HepG2 (cell line): ENCODE measurements at regions not wholly inside any gene's neighbourhood (a gene's known extent, or its start where the extent isn't known, plus 50 kb on each side); places are given as distances from the start of the nearest gene placed in this dataset.
"Not testable (repeated sequence)": the region's sequence is repeated elsewhere in the genome, so short reads cannot be mapped to it uniquely, and the experiment has no call there.

Experiments
- GFI1 ChIP-seq: sonication (generic); formaldehyde crosslinking; IDR thresholded peaks from 2 replicates; pipeline ENCODE4 v1.5.0; 2020; ENCODE audit warnings: missing genetic modification reagents, mild to moderate bottlenecking, borderline replicate concordance
- MYC ChIP-seq: sonication (generic); formaldehyde crosslinking; IDR thresholded peaks from 2 replicates; pipeline ENCODE4 v1.9.0; 2021; ENCODE audit warnings: missing genetic modification reagents, borderline replicate concordance
- NRL ChIP-seq: sonication (generic); formaldehyde crosslinking; IDR thresholded peaks from 2 replicates; pipeline ENCODE4 v1.5.0; 2020; ENCODE audit warnings: missing genetic modification reagents, mild to moderate bottlenecking, moderate library complexity, borderline replicate concordance
- PHF8 ChIP-seq: sonication (generic); formaldehyde crosslinking; IDR thresholded peaks from 2 replicates; pipeline ENCODE4 v1.5.0; 2020; ENCODE audit warnings: missing genetic modification reagents
- RAD21 ChIP-seq: fragments of 450-650 bp; formaldehyde crosslinking; IDR thresholded peaks from 2 replicates; pipeline ENCODE4 v1.5.0; 2020; ENCODE audit warnings: mild to moderate bottlenecking
- SIN3A ChIP-seq: IDR thresholded peaks from 2 replicates; pipeline ENCODE4 v1.6.1; 2011; ENCODE audit warnings: low read depth, mild to moderate bottlenecking, control low read depth, low read length, borderline replicate concordance
- ZMAT3 ChIP-seq: sonication (generic); formaldehyde crosslinking; conservative IDR thresholded peaks from 2 replicates; pipeline ENCODE4 v1.7.0; 2021; ENCODE audit warnings: missing genetic modification reagents
- ZNF644 ChIP-seq: IDR thresholded peaks from 2 replicates; pipeline ENCODE4 v1.6.1; 2016; ENCODE audit warnings: low read depth
- ZNF850 ChIP-seq: sonication (generic); formaldehyde crosslinking; conservative IDR thresholded peaks from 2 replicates; pipeline ENCODE4 v1.9.0; 2021; ENCODE audit warnings: mild to moderate bottlenecking, missing genetic modification reagents
- TF ChIP-seq, protein P1 (sequence below): sonication (generic); formaldehyde crosslinking; IDR thresholded peaks from 2 replicates; pipeline ENCODE4 v1.5.0; 2020; ENCODE audit warnings: mild to moderate bottlenecking, missing genetic modification reagents, moderate library complexity
- TF ChIP-seq, protein P2 (sequence below): sonication (generic); IDR thresholded peaks from 2 replicates; pipeline ENCODE4 v1.6.1; 2016; ENCODE audit warnings: low read depth, borderline replicate concordance

- TF ChIP-seq, protein P1, sequence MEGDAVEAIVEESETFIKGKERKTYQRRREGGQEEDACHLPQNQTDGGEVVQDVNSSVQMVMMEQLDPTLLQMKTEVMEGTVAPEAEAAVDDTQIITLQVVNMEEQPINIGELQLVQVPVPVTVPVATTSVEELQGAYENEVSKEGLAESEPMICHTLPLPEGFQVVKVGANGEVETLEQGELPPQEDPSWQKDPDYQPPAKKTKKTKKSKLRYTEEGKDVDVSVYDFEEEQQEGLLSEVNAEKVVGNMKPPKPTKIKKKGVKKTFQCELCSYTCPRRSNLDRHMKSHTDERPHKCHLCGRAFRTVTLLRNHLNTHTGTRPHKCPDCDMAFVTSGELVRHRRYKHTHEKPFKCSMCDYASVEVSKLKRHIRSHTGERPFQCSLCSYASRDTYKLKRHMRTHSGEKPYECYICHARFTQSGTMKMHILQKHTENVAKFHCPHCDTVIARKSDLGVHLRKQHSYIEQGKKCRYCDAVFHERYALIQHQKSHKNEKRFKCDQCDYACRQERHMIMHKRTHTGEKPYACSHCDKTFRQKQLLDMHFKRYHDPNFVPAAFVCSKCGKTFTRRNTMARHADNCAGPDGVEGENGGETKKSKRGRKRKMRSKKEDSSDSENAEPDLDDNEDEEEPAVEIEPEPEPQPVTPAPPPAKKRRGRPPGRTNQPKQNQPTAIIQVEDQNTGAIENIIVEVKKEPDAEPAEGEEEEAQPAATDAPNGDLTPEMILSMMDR (CRISPR knock-in tag): not testable (repeated sequence)
- TF ChIP-seq ZMAT3; ZNF644; MYC (CRISPR knock-in tag); NRL (CRISPR knock-in tag); RAD21 (CRISPR knock-in tag); GFI1 (CRISPR knock-in tag); ZNF850 (CRISPR knock-in tag); SIN3A; PHF8 (CRISPR knock-in tag): not testable (repeated sequence)
- TF ChIP-seq, protein P2, sequence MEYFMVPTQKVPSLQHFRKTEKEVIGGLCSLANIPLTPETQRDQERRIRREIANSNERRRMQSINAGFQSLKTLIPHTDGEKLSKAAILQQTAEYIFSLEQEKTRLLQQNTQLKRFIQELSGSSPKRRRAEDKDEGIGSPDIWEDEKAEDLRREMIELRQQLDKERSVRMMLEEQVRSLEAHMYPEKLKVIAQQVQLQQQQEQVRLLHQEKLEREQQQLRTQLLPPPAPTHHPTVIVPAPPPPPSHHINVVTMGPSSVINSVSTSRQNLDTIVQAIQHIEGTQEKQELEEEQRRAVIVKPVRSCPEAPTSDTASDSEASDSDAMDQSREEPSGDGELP: not testable (repeated sequence)
These were observed 117.2 kb downstream of the CD24 start for GRCh38 chr6:106857310-106857709.
